OCI-LY3 (cell line): ENCODE measurements at regions not wholly inside any gene's neighbourhood (a gene's known extent, or its start where the extent isn't known, plus 50 kb on each side); places are given as distances from the start of the nearest gene placed in this dataset.

Experiments
- EZH2phosphoT487 ChIP-seq: fragments of 200-600 bp; shearing (Covaris generic); IDR thresholded peaks from 2 replicates; pipeline ENCODE4 v1.6.1; 2018; ENCODE audit warnings: antibody characterized with exemption, mixed run types, low read depth
- TF ChIP-seq, protein P1 (sequence below): fragments of 200-600, 300-600 bp; sonication (generic); IDR thresholded peaks from 2 replicates; pipeline ENCODE4 v1.5.1; 2014; ENCODE audit warnings: antibody characterized with exemption, low read length, low read depth

GRCh38 chr6:145557474-145557873, 177.8 kb downstream of the EPM2A start:
- TF ChIP-seq, protein P1, sequence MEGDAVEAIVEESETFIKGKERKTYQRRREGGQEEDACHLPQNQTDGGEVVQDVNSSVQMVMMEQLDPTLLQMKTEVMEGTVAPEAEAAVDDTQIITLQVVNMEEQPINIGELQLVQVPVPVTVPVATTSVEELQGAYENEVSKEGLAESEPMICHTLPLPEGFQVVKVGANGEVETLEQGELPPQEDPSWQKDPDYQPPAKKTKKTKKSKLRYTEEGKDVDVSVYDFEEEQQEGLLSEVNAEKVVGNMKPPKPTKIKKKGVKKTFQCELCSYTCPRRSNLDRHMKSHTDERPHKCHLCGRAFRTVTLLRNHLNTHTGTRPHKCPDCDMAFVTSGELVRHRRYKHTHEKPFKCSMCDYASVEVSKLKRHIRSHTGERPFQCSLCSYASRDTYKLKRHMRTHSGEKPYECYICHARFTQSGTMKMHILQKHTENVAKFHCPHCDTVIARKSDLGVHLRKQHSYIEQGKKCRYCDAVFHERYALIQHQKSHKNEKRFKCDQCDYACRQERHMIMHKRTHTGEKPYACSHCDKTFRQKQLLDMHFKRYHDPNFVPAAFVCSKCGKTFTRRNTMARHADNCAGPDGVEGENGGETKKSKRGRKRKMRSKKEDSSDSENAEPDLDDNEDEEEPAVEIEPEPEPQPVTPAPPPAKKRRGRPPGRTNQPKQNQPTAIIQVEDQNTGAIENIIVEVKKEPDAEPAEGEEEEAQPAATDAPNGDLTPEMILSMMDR: no peak
- TF ChIP-seq EZH2phosphoT487: no peak
